ENCODE measurements at regions not wholly inside any gene's neighbourhood (a gene's known extent, or its start where the extent isn't known, plus 50 kb on each side); places are given as distances from the start of the nearest gene placed in this dataset.

- no peak for DNase-seq (ENCODE audit: low read depth)
- TF ChIP-seq POLR2A (IDR thresholded peaks at IDR 0.05; ENCODE audit: extremely low read depth, insufficient read length) = no peak
- no peak for TF ChIP-seq CTCF (IDR thresholded peaks at IDR 0.05; ENCODE audit: low read depth, low read length)
- no peak for TF ChIP-seq MAX (IDR thresholded peaks at IDR 0.05; ENCODE audit: low read depth, low read length)
- no peak for TF ChIP-seq MYC (IDR thresholded peaks at IDR 0.05; ENCODE audit: low read depth, low read length)
- no peak overlapping the region for H3K4me3 ChIP-seq (ENCODE audit: low read depth, low read length)
Measured at GRCh38 chr14:28143316-28143715, 623.3 kb upstream of the FOXG1 start.

- no peak for DNase-seq (ENCODE audit: low read depth)
- no peak for TF ChIP-seq CTCF (IDR thresholded peaks at IDR 0.05; ENCODE audit: low read depth, low read length)
- TF ChIP-seq MYC (IDR thresholded peaks at IDR 0.05; ENCODE audit: low read depth, low read length) = no peak
- TF ChIP-seq MAX (IDR thresholded peaks at IDR 0.05; ENCODE audit: low read depth, low read length) = no peak
- no peak for TF ChIP-seq POLR2A (IDR thresholded peaks at IDR 0.05; ENCODE audit: extremely low read depth, insufficient read length)
- H3K4me3 ChIP-seq (ENCODE audit: low read depth, low read length) = no peak overlapping the region
Measured at GRCh38 chr14:28151926-28152325, 614.7 kb upstream of the FOXG1 start.

GRCh38 chr14:28152453-28153044 lies 614.0 kb upstream of the FOXG1 start:
- no peak overlapping the region for H3K4me3 ChIP-seq (ENCODE audit: low read depth, low read length)
- TF ChIP-seq CTCF (IDR thresholded peaks at IDR 0.05; ENCODE audit: low read depth, low read length) = no peak
- no peak for TF ChIP-seq MAX (IDR thresholded peaks at IDR 0.05; ENCODE audit: low read depth, low read length)
- no peak for TF ChIP-seq MYC (IDR thresholded peaks at IDR 0.05; ENCODE audit: low read depth, low read length)
- TF ChIP-seq POLR2A (IDR thresholded peaks at IDR 0.05; ENCODE audit: extremely low read depth, insufficient read length) = no peak
- no peak for DNase-seq (ENCODE audit: low read depth)

GRCh38 chr14:28157289-28157869 lies 609.2 kb upstream of the FOXG1 start:
- H3K4me3 ChIP-seq (ENCODE audit: low read depth, low read length) = no peak overlapping the region
- TF ChIP-seq POLR2A (IDR thresholded peaks at IDR 0.05; ENCODE audit: extremely low read depth, insufficient read length) = no peak
- TF ChIP-seq CTCF (IDR thresholded peaks at IDR 0.05; ENCODE audit: low read depth, low read length) = no peak
- no peak for TF ChIP-seq MAX (IDR thresholded peaks at IDR 0.05; ENCODE audit: low read depth, low read length)
- no peak for TF ChIP-seq MYC (IDR thresholded peaks at IDR 0.05; ENCODE audit: low read depth, low read length)
- no peak for DNase-seq (ENCODE audit: low read depth)

GRCh38 chr14:28157887-28158791 lies 608.4 kb upstream of the FOXG1 start:
- peak; percentile 1 for DNase-seq (ENCODE audit: low read depth)
- TF ChIP-seq POLR2A (IDR thresholded peaks at IDR 0.05; ENCODE audit: extremely low read depth, insufficient read length) (no peak), CTCF (IDR thresholded peaks at IDR 0.05; ENCODE audit: low read depth, low read length) (no peak), MAX (IDR thresholded peaks at IDR 0.05; ENCODE audit: low read depth, low read length) (no peak)

More at GRCh38 chr14:28157887-28158791, 608.4 kb upstream of the FOXG1 start:
- H3K4me3 ChIP-seq (ENCODE audit: low read depth, low read length) = no peak overlapping the region
